Activated naive CD4-positive, alpha-beta T cell treated with anti-CD3 and anti-CD28 coated beads, Interleukin-2, amount 50 U/mL, for 24 hours (primary cell): ENCODE measurements at regions not wholly inside any gene's neighbourhood (a gene's known extent, or its start where the extent isn't known, plus 50 kb on each side); places are given as distances from the start of the nearest gene placed in this dataset.
A peak's percentile ranks its signal among the peaks of the same experiment; 100 is the strongest.
"Not testable (repeated sequence)": the region's sequence is repeated elsewhere in the genome, so short reads cannot be mapped to it uniquely, and the experiment has no call there.

Experiments
- H3K27ac Mint-ChIP-seq: one replicate; pipeline ENCODE4 v1.8.0; 2021; ENCODE audit warnings: mild to moderate bottlenecking, mixed read lengths
- H3K27me3 Mint-ChIP-seq: one replicate; pipeline ENCODE4 v1.8.0; 2021; ENCODE audit warnings: mixed read lengths
- H3K36me3 Mint-ChIP-seq: one replicate; pipeline ENCODE4 v1.8.0; 2021; ENCODE audit warnings: mixed read lengths
- H3K4me1 Mint-ChIP-seq: one replicate; pipeline ENCODE4 v1.8.0; 2021; ENCODE audit warnings: mixed read lengths
- H3K4me3 Mint-ChIP-seq: one replicate; pipeline ENCODE4 v1.8.0; 2021; ENCODE audit warnings: mild to moderate bottlenecking, mixed read lengths
- H3K9me3 Mint-ChIP-seq: one replicate; pipeline ENCODE4 v1.8.0; 2021; ENCODE audit warnings: mixed read lengths

- H3K27me3 Mint-ChIP-seq = no peaks in the 10 kb centered on the region
- H3K36me3 Mint-ChIP-seq = no peaks in the 10 kb centered on the region
- peak overlapping the region; percentile 99 for H3K27ac Mint-ChIP-seq
- peak overlapping the region; percentile 92 for H3K4me3 Mint-ChIP-seq
- H3K4me1 Mint-ChIP-seq = peaks cover 62% of the 10 kb centered on the region
- H3K9me3 Mint-ChIP-seq = no peaks in the 10 kb centered on the region
Observed at GRCh38 chr1:65068202-65069010, 79.6 kb upstream of the AK4 start.

- Mint-ChIP-seq H3K4me1 (peaks cover 59% of the 10 kb centered on the region), H3K27me3 (no peaks in the 10 kb centered on the region), H3K9me3 (no peaks in the 10 kb centered on the region), H3K4me3 (peak overlapping the region; percentile 92), H3K36me3 (no peaks in the 10 kb centered on the region), H3K27ac (peak overlapping the region; percentile 99)
Observed at GRCh38 chr1:65069011-65069565, 78.9 kb upstream of the AK4 start.

- H3K36me3 Mint-ChIP-seq = no peaks in the 10 kb centered on the region
- H3K27ac Mint-ChIP-seq = no peak overlapping the region
- no peaks in the 10 kb centered on the region for H3K9me3 Mint-ChIP-seq
- H3K27me3 Mint-ChIP-seq = no peaks in the 10 kb centered on the region
- peaks cover 51% of the 10 kb centered on the region for H3K4me1 Mint-ChIP-seq
- H3K4me3 Mint-ChIP-seq = no peak overlapping the region
Observed at GRCh38 chr1:65072845-65073244, 75.2 kb upstream of the AK4 start.

- H3K27ac Mint-ChIP-seq = no peak overlapping the region
- no peaks in the 10 kb centered on the region for H3K27me3 Mint-ChIP-seq
- no peaks in the 10 kb centered on the region for H3K9me3 Mint-ChIP-seq
- no peaks in the 10 kb centered on the region for H3K36me3 Mint-ChIP-seq
- no peak overlapping the region for H3K4me3 Mint-ChIP-seq
- peaks cover 28% of the 10 kb centered on the region for H3K4me1 Mint-ChIP-seq
Observed at GRCh38 chr1:65075123-65075976, 72.7 kb upstream of the AK4 start.

GRCh38 chr1:65077369-65077768, 70.6 kb upstream of the AK4 start:
- H3K4me1 Mint-ChIP-seq = peaks cover 20% of the 10 kb centered on the region
- no peaks in the 10 kb centered on the region for H3K36me3 Mint-ChIP-seq
- no peaks in the 10 kb centered on the region for H3K9me3 Mint-ChIP-seq
- no peak overlapping the region for H3K4me3 Mint-ChIP-seq
- H3K27me3 Mint-ChIP-seq = no peaks in the 10 kb centered on the region
- no peak overlapping the region for H3K27ac Mint-ChIP-seq

- Mint-ChIP-seq H3K36me3 (no peaks in the 10 kb centered on the region), H3K27me3 (no peaks in the 10 kb centered on the region), H3K9me3 (no peaks in the 10 kb centered on the region), H3K27ac (no peak overlapping the region), H3K4me3 (no peak overlapping the region), H3K4me1 (peaks cover 8% of the 10 kb centered on the region)
Observed at GRCh38 chr1:65079941-65080340, 68.1 kb upstream of the AK4 start.

- H3K9me3 Mint-ChIP-seq = no peaks in the 10 kb centered on the region
- H3K27ac Mint-ChIP-seq = no peak overlapping the region
- no peaks in the 10 kb centered on the region for H3K4me1 Mint-ChIP-seq
- no peak overlapping the region for H3K4me3 Mint-ChIP-seq
- H3K27me3 Mint-ChIP-seq = no peaks in the 10 kb centered on the region
- H3K36me3 Mint-ChIP-seq = peaks cover 3% of the 10 kb centered on the region
Observed at GRCh38 chr1:65082346-65083040, 65.5 kb upstream of the AK4 start.

GRCh38 chr1:65083263-65083896, 64.6 kb upstream of the AK4 start:
- Mint-ChIP-seq H3K27me3 (no peaks in the 10 kb centered on the region), H3K36me3 (peaks cover 6% of the 10 kb centered on the region), H3K27ac (no peak overlapping the region), H3K4me3 (no peak overlapping the region), H3K4me1 (no peaks in the 10 kb centered on the region), H3K9me3 (no peaks in the 10 kb centered on the region)

GRCh38 chr1:65084066-65084465, 63.9 kb upstream of the AK4 start:
- no peaks in the 10 kb centered on the region for H3K4me1 Mint-ChIP-seq
- no peaks in the 10 kb centered on the region for H3K9me3 Mint-ChIP-seq
- H3K27me3 Mint-ChIP-seq = no peaks in the 10 kb centered on the region
- H3K27ac Mint-ChIP-seq = no peak overlapping the region
- H3K36me3 Mint-ChIP-seq = peaks cover 6% of the 10 kb centered on the region
- no peak overlapping the region for H3K4me3 Mint-ChIP-seq

- H3K36me3 Mint-ChIP-seq, H3K27me3 Mint-ChIP-seq, H3K27ac Mint-ChIP-seq, H3K4me3 Mint-ChIP-seq, H3K4me1 Mint-ChIP-seq, H3K9me3 Mint-ChIP-seq: not testable (repeated sequence)
Observed at GRCh38 chr1:65087519-65087918, 60.5 kb upstream of the AK4 start.

- H3K4me1 Mint-ChIP-seq = no peaks in the 10 kb centered on the region
- peaks cover 6% of the 10 kb centered on the region for H3K36me3 Mint-ChIP-seq
- H3K27ac Mint-ChIP-seq = no peak overlapping the region
- H3K9me3 Mint-ChIP-seq = no peaks in the 10 kb centered on the region
- no peaks in the 10 kb centered on the region for H3K27me3 Mint-ChIP-seq
- H3K4me3 Mint-ChIP-seq = no peak overlapping the region
Observed at GRCh38 chr1:65090406-65090805, 57.6 kb upstream of the AK4 start.

GRCh38 chr1:65092691-65093090, 55.3 kb upstream of the AK4 start:
- Mint-ChIP-seq H3K27me3 (no peaks in the 10 kb centered on the region), H3K36me3 (peaks cover 3% of the 10 kb centered on the region), H3K9me3 (no peaks in the 10 kb centered on the region), H3K4me1 (no peaks in the 10 kb centered on the region), H3K4me3 (no peak overlapping the region), H3K27ac (no peak overlapping the region)

GRCh38 chr1:65097076-65097475, 50.9 kb upstream of the AK4 start:
- Mint-ChIP-seq H3K4me3 (no peak overlapping the region), H3K4me1 (no peaks in the 10 kb centered on the region), H3K36me3 (peaks cover 4% of the 10 kb centered on the region), H3K27ac (no peak overlapping the region), H3K9me3 (peaks cover 12% of the 10 kb centered on the region), H3K27me3 (no peaks in the 10 kb centered on the region)
